HepG2 (cell line): ENCODE measurements at regions not wholly inside any gene's neighbourhood (a gene's known extent, or its start where the extent isn't known, plus 50 kb on each side); places are given as distances from the start of the nearest gene placed in this dataset.
"Not testable (repeated sequence)": the region's sequence is repeated elsewhere in the genome, so short reads cannot be mapped to it uniquely, and the experiment has no call there.

Source experiments
- ATAC-seq: fragments of 200-7000 bp; cut with Tn5 transposase; 3 replicates; pipeline ENCODE4 v1.9.1; 2020; ENCODE audit warnings: mild to moderate bottlenecking, moderate library complexity
- BruUV-seq: library from RNA; stranded (reverse); fragments of 400-500 nt; replicated peaks from 2 replicates; lab custom pipeline; 2021; lab: Mats Ljungman, UMichigan
- CTCF ChIA-PET: fragments of 300-600 bp; formaldehyde crosslinking; extraction: SDS; loops from one replicate; lab custom pipeline; 2021; ENCODE audit warnings: low total read pairs, inconsistent platforms, low intra/inter-chr PET ratio; lab: Yijun Ruan, JAX
- POLR2A ChIA-PET: fragments of 350-600 bp; sonication (Branson Sonifier 250); formaldehyde crosslinking; loops from one replicate; lab custom pipeline; 2020; ENCODE audit warnings: antibody characterized with exemption, inconsistent platforms; lab: Yijun Ruan, JAX
- DNase-seq: peaks from one replicate; pipeline ENCODE4 v3.0.0-alpha.2; 2015; ENCODE audit warnings: low spot score
- FAIRE-seq: peaks from 3 replicates; lab custom pipeline; 2011; peaks lifted over from hg19 to GRCh38; lab: Jason Lieb, UNC
- H2AFZ ChIP-seq: one replicate; pipeline ENCODE4 v1.6.1; 2011; ENCODE audit warnings: low read length, inconsistent platforms
- H3K27ac ChIP-seq: fragments of 300-600 bp; 3 replicates; pipeline ENCODE4 v1.8.0; 2011; ENCODE audit warnings: mixed run types, mild to moderate bottlenecking, mixed read lengths, low read length, inconsistent platforms; ENCODE audit not compliant: insufficient read depth; ENCODE audit errors: extremely low read length
- H3K27me3 ChIP-seq, 2 experiments: fragments of 200-600 bp in 1 of 2; 2 replicates in 1 of 2; 3 replicates in 1 of 2; pipeline versions ENCODE4 v1.6.0 to v1.8.0; 2011; ENCODE audit warnings: low read length in 2 of 2, mild to moderate bottlenecking in 2 of 2, moderate library complexity in 2 of 2, inconsistent platforms in 1 of 2; ENCODE audit not compliant: insufficient read depth in 2 of 2, control insufficient read depth in 1 of 2
- H3K36me3 ChIP-seq, 2 experiments: fragments of 200-600 bp in 1 of 2; replicated peaks in 1 of 2; 2 replicates in 1 of 2; 3 replicates in 1 of 2; pipeline versions ENCODE4 v1.5.1 to v1.8.0; 2011; ENCODE audit warnings: low read length in 2 of 2, inconsistent platforms in 1 of 2; ENCODE audit not compliant: insufficient read depth in 2 of 2, control insufficient read depth in 1 of 2
- H3K4me1 ChIP-seq: 2 replicates; pipeline ENCODE4 v1.5.1; 2012; ENCODE audit warnings: low read length, inconsistent platforms; ENCODE audit not compliant: insufficient read depth
- H3K4me2 ChIP-seq: 2 replicates; pipeline ENCODE4 v1.6.0; 2011; ENCODE audit warnings: low read depth, low read length, inconsistent platforms
- H3K4me3 ChIP-seq, 3 experiments: fragments of 200-600 bp in 1 of 3; sonication (generic), shearing (Covaris generic) in 1 of 3; replicated peaks in 1 of 3; 2 replicates each; pipeline ENCODE4 v1.5.1; 2011 to 2016; ENCODE audit warnings: low read length in 3 of 3, inconsistent platforms in 2 of 3, low read depth in 2 of 3, mild to moderate bottlenecking in 2 of 3, control low read depth in 1 of 3, mixed read lengths in 1 of 3; ENCODE audit not compliant: insufficient read depth in 1 of 3
- H3K79me2 ChIP-seq: one replicate; pipeline ENCODE4 v1.6.1; 2011; ENCODE audit warnings: low read length, inconsistent platforms; ENCODE audit not compliant: insufficient read depth
- H3K9ac ChIP-seq: 2 replicates; pipeline ENCODE4 v1.6.0; 2011; ENCODE audit warnings: mild to moderate bottlenecking, low read depth, low read length, inconsistent platforms; ENCODE audit not compliant: insufficient read depth
- H3K9me3 ChIP-seq: 2 replicates; pipeline ENCODE4 v1.5.1; 2012; ENCODE audit warnings: mild to moderate bottlenecking, low read length
- H4K20me1 ChIP-seq: 2 replicates; pipeline ENCODE4 v1.6.0; 2011; ENCODE audit warnings: inconsistent platforms, mild to moderate bottlenecking, low read length, moderate library complexity; ENCODE audit not compliant: insufficient read depth
- JDP2 ChIP-seq: sonication (generic); formaldehyde crosslinking; IDR thresholded peaks from 2 replicates; pipeline ENCODE4 v1.8.1; 2022; ENCODE audit warnings: missing genetic modification reagents, borderline replicate concordance
- ZBTB33 ChIP-seq: sonication (generic); formaldehyde crosslinking; IDR thresholded peaks from 2 replicates; pipeline ENCODE4 v1.4.0; 2020; ENCODE audit warnings: missing genetic modification reagents
- ZGPAT ChIP-seq: IDR thresholded peaks from 2 replicates; pipeline ENCODE4 v1.6.1; 2016; ENCODE audit warnings: mild to moderate bottlenecking
- ZNF101 ChIP-seq: sonication (generic); formaldehyde crosslinking; IDR thresholded peaks from 2 replicates; pipeline ENCODE4 v1.4.0; 2020; ENCODE audit warnings: mild to moderate bottlenecking, low read depth, missing genetic modification reagents, borderline replicate concordance
- ZNF318 ChIP-seq: sonication (generic); formaldehyde crosslinking; IDR thresholded peaks from 2 replicates; pipeline ENCODE4 v1.4.0; 2020; ENCODE audit warnings: mild to moderate bottlenecking, missing genetic modification reagents
- WGBS: methylation state at CpG from one replicate; pipeline ENCODE4 v1.1.6; 2017; ENCODE audit warnings: low lambda C conversion rate; 5-methylcytosine and 5-hydroxymethylcytosine counted together
- in situ Hi-C: cut with HindIII; loops from 2 replicates; pipeline ENCODE4 v1.10.0; 2017; ENCODE audit warnings: low pct_unique_long_range_greater_than_20kb; ENCODE audit not compliant: extremely low pct_ligation_motif_present
- intact Hi-C: fragments of 100-400 bp; cut with micrococcal nuclease; formaldehyde crosslinking; loops from one replicate; pipeline ENCODE4 v1.10.0; 2022; ENCODE audit not compliant: unreplicated experiment

- TF ChIP-seq ZNF318 (CRISPR knock-in tag) (no peak), JDP2 (CRISPR knock-in tag) (no peak), ZNF101 (no peak), ZGPAT (no peak), ZBTB33 (CRISPR knock-in tag) (no peak)
- TF ChIP-seq, all 625 proteins: peak for 0
Observed at GRCh38 chr15:21260966-21261395, 179.3 kb downstream of the POTEB3 start (continued).

- FAIRE-seq, H3K36me3 ChIP-seq, intact Hi-C loops, H4K20me1 ChIP-seq, H3K27ac ChIP-seq, POLR2A ChIA-PET, H3K9me3 ChIP-seq, CTCF ChIA-PET, H3K4me3 ChIP-seq, H2AFZ ChIP-seq, DNase-seq, H3K79me2 ChIP-seq, H3K27me3 ChIP-seq, in situ Hi-C loops, BruUV-seq, ATAC-seq, H3K4me2 ChIP-seq, H3K4me1 ChIP-seq, H3K9ac ChIP-seq: not testable (repeated sequence)
- WGBS = 5% methylated on average over 3 of the region's 3 CpGs
Observed at GRCh38 chr15:21258635-21259034, 181.7 kb downstream of the POTEB3 start.
